Natural killer cell (primary cell): ENCODE measurements at regions not wholly inside any gene's neighbourhood (a gene's known extent, or its start where the extent isn't known, plus 50 kb on each side); places are given as distances from the start of the nearest gene placed in this dataset.

Experiments used
- ATAC-seq, 3 donors: fragments of 150-1000 bp in 2 of 3; fragments of 200-7000 bp in 1 of 3; cut with Tn5 transposase; 1 replicate in 1 of 3; 2 replicates in 2 of 3; pipeline ENCODE4 v1.10.0; 2021; ENCODE audit warnings: mild to moderate bottlenecking in 2 of 3, moderate library complexity in 2 of 3
- DNase-seq, 2 donors: peaks; one replicate each; pipeline versions ENCODE4 v3.0.0 to v3.0.0-alpha.2; 2013 to 2021; ENCODE audit warnings: mixed read lengths in 1 of 2
- H3K27ac ChIP-seq: one replicate; pipeline ENCODE4 v1.5.1; 2013; ENCODE audit warnings: mild to moderate bottlenecking, low read length
- H3K27me3 ChIP-seq: one replicate; pipeline ENCODE4 v1.6.1; 2013; ENCODE audit warnings: low read length; ENCODE audit not compliant: control insufficient read depth, insufficient read depth
- H3K36me3 ChIP-seq: one replicate; pipeline ENCODE4 v1.6.1; 2013; ENCODE audit warnings: low read length; ENCODE audit not compliant: control insufficient read depth, insufficient read depth
- H3K4me1 ChIP-seq: one replicate; pipeline ENCODE4 v1.6.1; 2013; ENCODE audit warnings: low read length; ENCODE audit not compliant: control insufficient read depth, insufficient read depth
- H3K4me3 ChIP-seq: one replicate; pipeline ENCODE4 v1.5.1; 2013; ENCODE audit warnings: low read length
- H3K9me3 ChIP-seq: one replicate; pipeline ENCODE4 v1.6.1; 2013; ENCODE audit warnings: low read length; ENCODE audit not compliant: control insufficient read depth, insufficient read depth
- H3K27ac Mint-ChIP-seq, 2 donors: one replicate each; pipeline ENCODE4 v1.8.0; 2022; ENCODE audit warnings: mild to moderate bottlenecking in 2 of 2, mixed read lengths in 2 of 2, moderate library complexity in 1 of 2
- H3K27me3 Mint-ChIP-seq, 2 donors: one replicate each; pipeline ENCODE4 v1.8.0; 2022; ENCODE audit warnings: low read depth in 2 of 2, mixed read lengths in 2 of 2
- H3K36me3 Mint-ChIP-seq: one replicate; pipeline ENCODE4 v1.8.0; 2022; ENCODE audit warnings: mixed read lengths
- H3K4me1 Mint-ChIP-seq, 2 donors: one replicate each; pipeline ENCODE4 v1.8.0; 2022; ENCODE audit warnings: mixed read lengths in 2 of 2
- H3K4me3 Mint-ChIP-seq: one replicate; pipeline ENCODE4 v1.8.0; 2022; ENCODE audit warnings: mild to moderate bottlenecking, moderate library complexity, mixed read lengths
- H3K9me3 Mint-ChIP-seq, 2 donors: one replicate each; pipeline ENCODE4 v1.8.0; 2022; ENCODE audit warnings: mixed read lengths in 2 of 2
- WGBS: methylation state at CpG from one replicate; pipeline ENCODE4 v1.1.7; 2013; ENCODE audit warnings: missing lambda C conversion rate; ENCODE audit not compliant: insufficient coverage; 5-methylcytosine and 5-hydroxymethylcytosine counted together
- intact Hi-C: fragments of 100-400 bp; cut with micrococcal nuclease; formaldehyde crosslinking; loops from one replicate; pipeline ENCODE4 v1.14.2; 2022
- TF ChIP-seq, protein P1 (sequence below): fragments of 200-600 bp; IDR thresholded peaks from one replicate; pipeline ENCODE4 v1.8.0; 2022; ENCODE audit warnings: antibody characterized with exemption

DNA sequence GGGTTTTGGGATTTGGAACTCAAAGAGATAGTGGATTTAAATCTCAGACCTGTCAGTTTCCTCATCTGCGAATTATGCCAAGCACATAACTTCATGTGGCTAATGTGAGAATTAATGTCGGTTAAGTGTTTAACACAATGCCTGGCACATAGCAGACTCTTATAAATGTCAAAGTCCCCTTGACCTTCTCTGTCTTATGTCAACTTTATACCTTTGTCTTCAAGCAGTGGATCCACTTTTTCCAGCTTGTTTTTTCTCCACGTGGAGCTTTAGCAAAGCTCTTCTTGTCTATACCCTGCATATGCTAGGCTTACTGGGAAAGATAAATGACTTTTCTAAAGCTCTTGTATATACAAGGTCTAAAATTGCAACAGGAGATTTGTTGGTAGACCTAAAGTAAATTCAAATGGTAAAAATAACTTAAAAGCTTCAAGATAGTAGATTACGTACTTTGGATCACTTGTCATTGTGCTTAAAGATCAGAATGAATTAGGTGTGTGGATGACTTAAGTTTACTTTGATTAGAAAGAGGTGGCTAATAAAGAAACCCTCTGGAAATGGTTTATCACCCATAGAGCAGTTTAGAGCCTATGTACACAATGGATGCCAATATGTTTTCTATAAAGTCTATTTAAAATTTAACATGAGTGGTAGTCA lies 318.3 kb upstream of the SORL1-AS1 start:
- Histone ChIP-seq H3K9me3 (no peaks in the 10 kb centered on the region), H3K27ac (no peak overlapping the region), H3K36me3 (no peaks in the 10 kb centered on the region), H3K27me3 (no peaks in the 10 kb centered on the region), H3K4me3 (no peak overlapping the region), H3K4me1 (no peaks in the 10 kb centered on the region)
- no peak overlapping the region for H3K4me3 Mint-ChIP-seq
- WGBS: 92% methylated on average over 4 of the region's 4 CpGs
- no peaks in the 10 kb centered on the region for H3K4me1 Mint-ChIP-seq
- H3K27ac Mint-ChIP-seq: no peak overlapping the region
- ATAC-seq (no peak), DNase-seq (no peak)
- H3K9me3 Mint-ChIP-seq: no peaks in the 10 kb centered on the region
- intact Hi-C loops: no loop called here
- H3K36me3 Mint-ChIP-seq: no peaks in the 10 kb centered on the region
- H3K27me3 Mint-ChIP-seq: peaks cover 0 to 4% of the 10 kb centered on the region in 2 donors
- TF ChIP-seq, protein P1, sequence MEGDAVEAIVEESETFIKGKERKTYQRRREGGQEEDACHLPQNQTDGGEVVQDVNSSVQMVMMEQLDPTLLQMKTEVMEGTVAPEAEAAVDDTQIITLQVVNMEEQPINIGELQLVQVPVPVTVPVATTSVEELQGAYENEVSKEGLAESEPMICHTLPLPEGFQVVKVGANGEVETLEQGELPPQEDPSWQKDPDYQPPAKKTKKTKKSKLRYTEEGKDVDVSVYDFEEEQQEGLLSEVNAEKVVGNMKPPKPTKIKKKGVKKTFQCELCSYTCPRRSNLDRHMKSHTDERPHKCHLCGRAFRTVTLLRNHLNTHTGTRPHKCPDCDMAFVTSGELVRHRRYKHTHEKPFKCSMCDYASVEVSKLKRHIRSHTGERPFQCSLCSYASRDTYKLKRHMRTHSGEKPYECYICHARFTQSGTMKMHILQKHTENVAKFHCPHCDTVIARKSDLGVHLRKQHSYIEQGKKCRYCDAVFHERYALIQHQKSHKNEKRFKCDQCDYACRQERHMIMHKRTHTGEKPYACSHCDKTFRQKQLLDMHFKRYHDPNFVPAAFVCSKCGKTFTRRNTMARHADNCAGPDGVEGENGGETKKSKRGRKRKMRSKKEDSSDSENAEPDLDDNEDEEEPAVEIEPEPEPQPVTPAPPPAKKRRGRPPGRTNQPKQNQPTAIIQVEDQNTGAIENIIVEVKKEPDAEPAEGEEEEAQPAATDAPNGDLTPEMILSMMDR: no peak

- Mint-ChIP-seq H3K27me3 (peaks cover 0 to 4% of the 10 kb centered on the region in 2 donors), H3K9me3 (no peaks in the 10 kb centered on the region), H3K4me1 (no peaks in the 10 kb centered on the region), H3K27ac (no peak overlapping the region), H3K36me3 (no peaks in the 10 kb centered on the region), H3K4me3 (no peak overlapping the region)
- intact Hi-C loops: no loop called here
- Histone ChIP-seq H3K4me3 (no peak overlapping the region), H3K27me3 (no peaks in the 10 kb centered on the region), H3K36me3 (no peaks in the 10 kb centered on the region), H3K27ac (no peak overlapping the region), H3K9me3 (no peaks in the 10 kb centered on the region), H3K4me1 (no peaks in the 10 kb centered on the region)
- WGBS: 88% methylated on average over 2 of the region's 2 CpGs
- DNase-seq (no peak), ATAC-seq (no peak)
- TF ChIP-seq, protein P1: no peak
Observed at GRCh38 chr11:121769191-121769590, 316.4 kb upstream of the SORL1-AS1 start.

DNA sequence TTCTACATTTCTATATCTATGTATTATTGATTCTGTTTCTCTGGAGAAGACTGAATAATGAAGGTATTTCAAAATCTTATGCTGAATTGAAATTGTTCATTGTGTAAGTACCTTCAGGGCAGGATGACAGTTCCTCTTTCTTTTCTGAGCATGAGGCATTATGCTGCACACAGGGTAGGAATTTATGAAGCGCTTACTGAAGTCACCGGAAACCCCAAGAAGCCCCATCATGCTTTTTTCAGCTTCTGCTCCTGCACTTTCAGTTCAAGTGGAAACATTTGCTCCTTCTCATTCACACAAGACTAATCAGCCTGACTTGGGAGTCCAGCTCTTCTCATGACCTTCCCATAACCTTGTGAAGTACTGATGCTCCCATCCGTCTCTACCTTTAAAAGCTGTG lies 314.7 kb upstream of the SORL1-AS1 start:
- 48% methylated on average over 3 of the region's 3 CpGs for WGBS
- Histone ChIP-seq H3K36me3 (no peaks in the 10 kb centered on the region), H3K4me1 (no peaks in the 10 kb centered on the region), H3K27ac (no peak overlapping the region), H3K27me3 (no peaks in the 10 kb centered on the region), H3K9me3 (no peaks in the 10 kb centered on the region), H3K4me3 (no peak overlapping the region)
- DNase-seq (no peak), ATAC-seq (no peak)
- no peaks in the 10 kb centered on the region for H3K36me3 Mint-ChIP-seq
- peaks cover 0 to 4% of the 10 kb centered on the region in 2 donors for H3K27me3 Mint-ChIP-seq
- TF ChIP-seq, protein P1: no peak
- no peak overlapping the region for H3K27ac Mint-ChIP-seq
- H3K4me1 Mint-ChIP-seq: no peaks in the 10 kb centered on the region
- no peak overlapping the region for H3K4me3 Mint-ChIP-seq
- intact Hi-C loops: no loop called here
- no peaks in the 10 kb centered on the region for H3K9me3 Mint-ChIP-seq

DNA sequence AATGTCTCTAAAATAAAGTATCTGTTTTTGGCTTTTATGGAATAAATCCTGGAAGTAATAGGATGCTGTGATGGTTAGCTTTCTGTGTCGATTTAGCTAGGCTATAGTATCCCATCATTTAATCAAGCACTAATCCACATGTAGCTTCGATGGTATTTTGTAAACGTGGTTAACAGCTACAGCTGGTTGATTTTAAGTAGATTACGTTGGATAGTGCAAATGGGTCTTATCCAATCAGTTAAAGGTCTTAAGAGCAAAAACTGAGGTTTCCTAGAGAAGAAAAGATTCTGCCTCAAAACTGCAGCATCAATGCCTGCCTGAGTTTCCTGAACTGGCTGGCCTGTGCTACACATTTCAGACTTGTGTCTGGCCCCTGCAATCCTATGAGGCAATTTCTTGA lies 314.2 kb upstream of the SORL1-AS1 start:
- no peaks in the 10 kb centered on the region for H3K4me1 Mint-ChIP-seq
- no peak overlapping the region for H3K27ac Mint-ChIP-seq
- DNase-seq (no peak), ATAC-seq (no peak)
- 73% methylated on average over 3 of the region's 4 CpGs for WGBS
- Histone ChIP-seq H3K27me3 (no peaks in the 10 kb centered on the region), H3K4me1 (no peaks in the 10 kb centered on the region), H3K4me3 (no peak overlapping the region), H3K9me3 (no peaks in the 10 kb centered on the region), H3K36me3 (no peaks in the 10 kb centered on the region), H3K27ac (no peak overlapping the region)
- no peak overlapping the region for H3K4me3 Mint-ChIP-seq
- TF ChIP-seq, protein P1: no peak
- H3K9me3 Mint-ChIP-seq: no peaks in the 10 kb centered on the region
- no peaks in the 10 kb centered on the region for H3K36me3 Mint-ChIP-seq
- intact Hi-C loops: no loop called here
- H3K27me3 Mint-ChIP-seq: peaks cover 0 to 4% of the 10 kb centered on the region in 2 donors
